Peyer's patch (tissue), 4 donors: ENCODE measurements at regions not wholly inside any gene's neighbourhood (a gene's known extent, or its start where the extent isn't known, plus 50 kb on each side); places are given as distances from the start of the nearest gene placed in this dataset.
A peak's percentile ranks its signal among the peaks of the same experiment; 100 is the strongest.

Source experiments
- DNase-seq, 3 donors: peaks; one replicate each; pipeline ENCODE4 v3.0.0-alpha.2; 2017 to 2019
- H3K27ac ChIP-seq, 4 donors: fragments of 200-600 bp; sonication (generic); one replicate each; pipeline ENCODE4 v1.5.1; 2016 to 2019
- H3K27me3 ChIP-seq, 2 donors: fragments of 200-600 bp; sonication (generic); one replicate each; pipeline ENCODE4 v1.5.1; 2019
- H3K36me3 ChIP-seq, 3 donors: fragments of 200-600 bp; sonication (generic); one replicate each; pipeline ENCODE4 v1.5.1; 2016 to 2019
- H3K4me1 ChIP-seq, 4 donors: fragments of 200-600 bp; sonication (generic); one replicate each; pipeline ENCODE4 v1.5.1; 2016 to 2019
- H3K4me3 ChIP-seq, 4 donors: fragments of 200-600 bp; sonication (generic); 1 replicate in 3 of 4; 2 replicates in 1 of 4; pipeline ENCODE4 v1.5.1; 2016 to 2019; ENCODE audit warnings: mild to moderate bottlenecking in 1 of 4
- H3K9me3 ChIP-seq, 4 donors: fragments of 200-600 bp; sonication (generic); one replicate each; pipeline ENCODE4 v1.5.1; 2016 to 2019; ENCODE audit warnings: mild to moderate bottlenecking in 1 of 4
- POLR2A ChIP-seq, 2 donors: fragments of 450-650 bp; IDR thresholded peaks; one replicate each; pipeline ENCODE4 v1.5.1; 2017; ENCODE audit warnings: antibody characterized with exemption in 2 of 2, mild to moderate bottlenecking in 2 of 2, moderate library complexity in 2 of 2
- TF ChIP-seq, protein P1 (sequence below), 6 experiments: fragments of 450-650 bp in 4 of 6; fragments of 200-600 bp in 2 of 6; sonication (generic) in 1 of 6; IDR thresholded peaks; one replicate each; pipeline ENCODE4 v1.5.1; 2017 to 2019; ENCODE audit warnings: antibody characterized with exemption in 6 of 6, mild to moderate bottlenecking in 3 of 6, moderate library complexity in 1 of 6

DNA sequence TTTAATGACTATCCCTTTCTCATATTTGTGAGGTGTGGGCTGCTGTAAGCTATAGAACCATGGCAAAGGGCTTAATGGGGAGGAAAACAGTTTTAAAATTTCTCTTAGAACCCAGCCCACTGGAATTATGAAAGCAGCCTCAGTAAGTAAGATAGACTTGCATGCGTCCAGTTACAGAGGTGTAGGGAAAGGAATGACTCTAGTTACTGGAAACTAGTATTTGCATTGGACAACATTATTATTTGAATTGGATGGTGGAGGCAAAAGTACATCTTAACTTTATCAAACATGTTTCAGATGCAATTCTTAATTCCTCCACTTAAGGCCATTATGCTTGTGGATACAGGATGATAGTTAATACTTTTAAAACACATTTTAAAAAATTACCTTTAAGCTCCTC, 292.9 kb downstream of the SPRY2 start:
- H3K27me3 ChIP-seq, result no peaks in the 10 kb centered on the region
- TF ChIP-seq POLR2A (IDR thresholded peaks at IDR 0.05), result no peak
- TF ChIP-seq, protein P1, sequence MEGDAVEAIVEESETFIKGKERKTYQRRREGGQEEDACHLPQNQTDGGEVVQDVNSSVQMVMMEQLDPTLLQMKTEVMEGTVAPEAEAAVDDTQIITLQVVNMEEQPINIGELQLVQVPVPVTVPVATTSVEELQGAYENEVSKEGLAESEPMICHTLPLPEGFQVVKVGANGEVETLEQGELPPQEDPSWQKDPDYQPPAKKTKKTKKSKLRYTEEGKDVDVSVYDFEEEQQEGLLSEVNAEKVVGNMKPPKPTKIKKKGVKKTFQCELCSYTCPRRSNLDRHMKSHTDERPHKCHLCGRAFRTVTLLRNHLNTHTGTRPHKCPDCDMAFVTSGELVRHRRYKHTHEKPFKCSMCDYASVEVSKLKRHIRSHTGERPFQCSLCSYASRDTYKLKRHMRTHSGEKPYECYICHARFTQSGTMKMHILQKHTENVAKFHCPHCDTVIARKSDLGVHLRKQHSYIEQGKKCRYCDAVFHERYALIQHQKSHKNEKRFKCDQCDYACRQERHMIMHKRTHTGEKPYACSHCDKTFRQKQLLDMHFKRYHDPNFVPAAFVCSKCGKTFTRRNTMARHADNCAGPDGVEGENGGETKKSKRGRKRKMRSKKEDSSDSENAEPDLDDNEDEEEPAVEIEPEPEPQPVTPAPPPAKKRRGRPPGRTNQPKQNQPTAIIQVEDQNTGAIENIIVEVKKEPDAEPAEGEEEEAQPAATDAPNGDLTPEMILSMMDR (IDR thresholded peaks at IDR 0.05), result no peak
- H3K4me1 ChIP-seq, result no peaks in the 10 kb centered on the region
- H3K36me3 ChIP-seq, result no peaks in the 10 kb centered on the region
- no peak for DNase-seq
- H3K4me3 ChIP-seq, result no peak overlapping the region
- no peak overlapping the region for H3K27ac ChIP-seq
- no peaks in the 10 kb centered on the region for H3K9me3 ChIP-seq

DNA sequence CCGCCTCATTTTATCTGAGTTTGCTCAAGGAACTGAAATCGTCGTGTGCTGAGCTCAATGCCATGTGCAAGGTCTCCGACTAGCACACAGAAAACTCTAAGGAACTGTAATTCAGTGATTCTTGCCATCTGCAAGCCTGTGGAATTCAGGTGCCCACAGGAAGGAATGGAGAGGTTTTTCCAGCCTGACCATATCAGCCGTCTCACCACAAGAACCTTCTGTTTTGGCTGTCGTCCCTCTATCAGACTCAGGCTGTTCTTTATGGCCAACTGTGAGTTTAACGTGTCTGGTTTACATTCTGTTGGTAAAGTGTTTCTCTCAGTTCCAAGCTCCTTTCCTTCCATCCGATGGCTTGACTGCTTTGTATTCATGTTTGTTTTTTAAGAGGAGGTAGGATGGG, 293.5 kb downstream of the SPRY2 start:
- Histone ChIP-seq H3K4me3 (no peak overlapping the region), H3K27me3 (no peaks in the 10 kb centered on the region), H3K9me3 (no peaks in the 10 kb centered on the region), H3K27ac (no peak overlapping the region), H3K4me1 (no peaks in the 10 kb centered on the region), H3K36me3 (no peaks in the 10 kb centered on the region)
- TF ChIP-seq, protein P1 (IDR thresholded peaks at IDR 0.05), result no peak
- TF ChIP-seq POLR2A (IDR thresholded peaks at IDR 0.05), result no peak
- no peak for DNase-seq

DNA sequence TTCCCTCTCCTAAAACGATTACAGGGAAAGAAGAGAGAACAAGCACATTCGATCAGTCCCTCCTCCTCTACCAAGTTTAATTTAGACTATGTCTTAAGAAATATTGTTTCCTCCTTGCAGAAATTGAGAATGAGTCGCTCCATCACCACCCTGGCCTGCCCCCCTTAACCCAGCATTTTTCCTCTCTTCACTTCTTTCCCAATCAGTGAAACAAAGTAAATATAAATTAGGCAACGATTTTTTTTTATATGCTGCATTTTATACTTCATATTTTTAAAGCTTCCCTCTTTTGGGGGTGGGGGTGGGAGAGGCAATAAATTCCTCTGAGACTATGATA, 300.0 kb downstream of the SPRY2 start:
- Histone ChIP-seq H3K9me3 (no peaks in the 10 kb centered on the region), H3K4me3 (no peak overlapping the region), H3K27ac (no peak overlapping the region), H3K27me3 (no peaks in the 10 kb centered on the region), H3K36me3 (no peaks in the 10 kb centered on the region), H3K4me1 (peaks cover 0 to 5% (median 0%) of the 10 kb centered on the region in 4 donors)
- no peak for DNase-seq
- TF ChIP-seq POLR2A (IDR thresholded peaks at IDR 0.05), result no peak
- TF ChIP-seq, protein P1 (IDR thresholded peaks at IDR 0.05), result no peak

DNA sequence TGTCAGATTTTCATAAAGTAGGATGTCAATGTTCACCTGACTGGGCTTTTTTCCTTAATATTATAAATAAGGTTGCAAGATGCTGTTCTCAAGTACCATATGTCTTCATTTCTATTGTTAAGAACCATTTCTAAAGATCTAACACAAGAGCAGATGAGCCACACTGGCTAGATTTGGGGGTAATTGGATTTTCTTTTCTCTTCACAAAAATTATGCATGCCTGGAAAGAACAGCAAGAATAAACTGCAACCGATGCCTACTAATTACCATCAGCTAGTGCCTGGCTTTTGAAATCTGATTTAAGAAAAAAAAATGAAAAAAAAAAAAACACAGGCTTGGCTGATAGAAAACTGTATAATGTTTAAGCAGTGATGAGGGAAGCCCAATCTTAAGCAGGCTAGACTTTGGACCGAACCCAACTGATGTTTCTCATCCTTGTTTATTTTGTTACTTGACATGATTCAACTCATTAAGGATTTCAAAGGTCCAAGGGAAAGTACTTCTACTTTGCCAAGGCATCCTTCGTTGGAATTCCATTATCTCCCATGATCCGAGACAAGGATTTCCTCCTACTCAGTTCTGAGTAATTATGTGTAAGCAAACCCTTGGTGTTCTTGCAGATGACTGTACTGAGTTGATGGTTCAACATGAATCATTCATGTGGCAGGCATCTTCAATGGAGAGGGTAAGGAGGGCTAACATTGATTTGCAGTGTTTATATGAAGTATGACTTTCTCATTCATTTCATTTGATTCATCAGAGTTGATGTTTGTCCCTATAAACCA, 300.5 kb downstream of the SPRY2 start:
- Histone ChIP-seq H3K27ac (no peak overlapping the region), H3K36me3 (no peaks in the 10 kb centered on the region), H3K27me3 (no peaks in the 10 kb centered on the region), H3K9me3 (no peaks in the 10 kb centered on the region), H3K4me3 (no peak overlapping the region), H3K4me1 (peaks cover 0 to 5% (median 0%) of the 10 kb centered on the region in 4 donors)
- peak in 1 of 3 donors; percentile 49 for DNase-seq
- TF ChIP-seq, protein P1 (IDR thresholded peaks at IDR 0.05), result no peak
- no peak for TF ChIP-seq POLR2A (IDR thresholded peaks at IDR 0.05)

DNA sequence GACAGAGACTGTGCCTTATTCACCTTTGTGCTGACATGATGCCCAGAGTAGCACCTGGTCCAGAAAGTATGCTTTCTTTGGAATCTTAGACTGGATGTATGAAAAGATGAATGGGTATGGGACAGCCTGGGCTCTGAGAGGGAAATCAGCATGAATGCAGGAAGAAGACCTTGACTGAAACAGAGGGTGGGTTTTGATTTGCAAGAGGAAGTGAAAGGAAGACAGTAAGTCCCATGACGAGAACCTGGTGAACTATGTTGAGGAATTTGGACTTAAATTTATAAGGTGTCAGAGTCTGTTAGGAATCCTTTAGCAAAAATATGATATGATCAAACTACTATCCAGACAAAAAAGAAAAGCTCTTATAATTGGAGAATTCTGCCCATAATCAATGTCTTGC, 301.9 kb downstream of the SPRY2 start:
- no peak for DNase-seq
- Histone ChIP-seq H3K4me3 (no peak overlapping the region), H3K36me3 (no peaks in the 10 kb centered on the region), H3K27me3 (no peaks in the 10 kb centered on the region), H3K4me1 (peaks cover 0 to 5% (median 0%) of the 10 kb centered on the region in 4 donors), H3K27ac (no peak overlapping the region), H3K9me3 (no peaks in the 10 kb centered on the region)
- TF ChIP-seq, protein P1 (IDR thresholded peaks at IDR 0.05), result no peak
- no peak for TF ChIP-seq POLR2A (IDR thresholded peaks at IDR 0.05)
